Fibroblast of skin of abdomen (primary cell): ENCODE measurements at regions not wholly inside any gene's neighbourhood (a gene's known extent, or its start where the extent isn't known, plus 50 kb on each side); places are given as distances from the start of the nearest gene placed in this dataset.
"Not testable (repeated sequence)": the region's sequence is repeated elsewhere in the genome, so short reads cannot be mapped to it uniquely, and the experiment has no call there.

Source experiments
- DNase-seq: peaks from one replicate; pipeline ENCODE4 v3.0.0-alpha.2; 2013

DNA sequence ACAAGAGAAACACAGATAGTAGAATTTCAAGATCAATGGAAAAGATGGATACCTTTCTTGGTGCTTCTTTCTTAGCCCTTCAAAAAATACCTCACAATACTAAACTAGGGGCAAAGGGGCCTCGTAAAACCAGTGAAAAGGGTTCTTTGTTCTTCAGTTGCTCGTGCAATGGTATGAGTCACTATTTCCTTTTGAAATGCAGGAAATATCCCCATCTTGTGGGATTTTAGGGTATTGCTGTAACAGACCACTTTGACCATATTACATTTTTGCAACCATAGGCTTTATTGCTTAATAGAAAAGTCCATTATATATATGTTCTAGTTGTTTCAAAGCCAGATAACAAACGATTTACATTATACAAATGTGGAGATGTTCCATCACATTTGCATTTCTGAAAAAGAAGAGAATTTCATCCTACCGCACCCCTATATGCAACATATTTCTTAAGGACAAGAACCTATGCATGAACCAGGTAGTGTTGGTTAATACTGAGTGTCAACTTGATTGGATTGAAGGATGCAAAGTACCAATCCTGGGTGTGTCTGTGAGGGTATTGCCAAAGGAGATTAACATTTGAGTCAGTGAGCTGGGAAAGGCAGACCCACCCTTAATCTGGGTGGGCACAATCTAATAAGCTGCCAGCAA, 88.6 kb upstream of the PKN2 start:
- DNase-seq: peak; percentile 12

DNA sequence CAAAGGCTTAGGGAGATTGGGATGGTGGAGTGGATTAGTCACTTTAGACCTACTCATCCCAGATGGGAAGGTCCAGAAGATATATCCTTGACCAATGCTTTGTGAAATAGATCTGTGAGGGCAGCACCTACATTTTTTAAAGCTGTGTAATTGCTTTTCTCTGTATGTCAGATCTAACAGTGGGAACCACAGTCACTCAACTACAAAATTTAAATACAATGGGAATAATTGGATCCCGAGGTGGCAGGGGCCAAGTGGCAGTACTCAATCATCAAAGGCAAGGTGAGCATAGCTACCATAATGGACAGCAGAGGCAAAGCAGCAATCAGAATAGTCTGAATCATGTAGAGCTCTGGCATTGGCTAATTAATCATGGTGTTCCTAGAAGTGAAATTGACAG, 86.1 kb upstream of the PKN2 start:
- DNase-seq: not testable (repeated sequence)

DNA sequence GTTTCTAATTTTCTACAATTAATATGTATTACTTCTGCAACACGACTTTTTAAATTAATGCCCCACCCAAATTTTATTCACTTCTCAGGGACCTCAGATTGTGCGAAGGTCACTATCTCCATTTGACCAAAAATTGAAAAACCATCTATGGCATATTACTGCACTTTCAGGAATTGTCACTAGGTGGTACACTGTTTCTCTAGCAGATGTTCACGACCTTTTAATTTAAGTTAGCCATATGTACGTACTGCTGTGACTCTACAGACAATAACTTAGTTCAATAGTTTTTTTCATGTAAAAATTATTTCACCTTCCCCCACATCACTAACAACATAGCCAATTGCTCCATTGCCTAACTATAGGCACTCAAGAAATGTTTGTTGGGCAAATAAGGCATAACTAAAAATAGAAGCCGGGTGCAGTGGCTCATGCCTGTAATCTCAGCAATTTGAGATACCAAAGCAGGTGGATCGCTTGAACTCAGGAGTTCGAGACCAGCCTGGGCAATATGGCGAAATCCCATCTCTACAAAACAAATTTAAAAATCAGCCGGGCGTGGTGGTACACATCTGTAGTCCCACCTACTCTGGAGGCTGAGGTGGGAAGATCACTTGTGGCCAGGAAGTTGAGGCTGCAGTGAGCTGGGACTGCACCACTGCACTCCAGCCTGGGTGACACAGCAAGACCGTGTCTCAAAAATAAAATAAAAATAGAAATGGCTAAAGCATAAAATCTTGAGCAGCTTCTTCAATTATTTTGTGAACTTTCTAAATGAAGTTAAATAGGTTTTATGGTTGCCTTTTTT, 75.7 kb upstream of the PKN2 start:
- DNase-seq: peak; percentile 22

DNA sequence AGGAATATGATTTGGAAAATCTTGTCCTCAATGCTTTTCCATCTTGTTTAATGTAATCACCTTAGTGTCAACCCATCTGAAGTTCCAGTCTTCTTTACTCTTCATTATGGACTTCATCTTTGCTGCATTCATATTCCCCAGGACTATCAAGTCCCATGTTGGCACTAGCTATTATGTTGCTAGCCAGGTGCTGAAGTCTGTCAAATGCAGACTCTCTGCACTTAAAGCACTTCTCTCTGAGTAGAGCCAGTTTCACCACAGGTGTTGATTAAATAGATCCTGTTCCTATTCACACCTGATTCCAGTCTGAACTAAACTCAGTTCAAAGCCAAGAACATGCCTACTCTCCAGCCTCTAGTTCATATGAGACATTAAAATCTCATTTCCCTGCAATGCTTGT, 75.0 kb upstream of the PKN2 start:
- DNase-seq: no peak

DNA sequence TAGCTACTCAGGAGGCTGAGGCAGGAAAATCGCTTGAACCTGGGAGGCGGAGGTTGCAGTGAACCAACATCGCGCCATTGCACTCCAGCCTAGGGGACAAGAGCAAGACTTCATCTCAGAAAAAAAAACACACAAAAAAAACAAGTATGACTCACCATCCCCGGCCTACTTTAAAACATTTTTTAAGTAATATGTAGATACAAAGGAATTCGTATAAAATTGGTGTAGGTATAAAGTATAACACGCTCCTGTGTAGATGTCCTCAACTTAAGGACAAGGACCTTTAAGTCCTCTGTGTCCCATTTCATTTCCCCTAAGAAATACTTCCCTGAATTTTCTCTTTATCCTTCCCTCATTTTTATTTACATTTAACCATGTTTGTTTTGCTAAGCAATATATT, 73.4 kb upstream of the PKN2 start:
- no peak for DNase-seq

DNA sequence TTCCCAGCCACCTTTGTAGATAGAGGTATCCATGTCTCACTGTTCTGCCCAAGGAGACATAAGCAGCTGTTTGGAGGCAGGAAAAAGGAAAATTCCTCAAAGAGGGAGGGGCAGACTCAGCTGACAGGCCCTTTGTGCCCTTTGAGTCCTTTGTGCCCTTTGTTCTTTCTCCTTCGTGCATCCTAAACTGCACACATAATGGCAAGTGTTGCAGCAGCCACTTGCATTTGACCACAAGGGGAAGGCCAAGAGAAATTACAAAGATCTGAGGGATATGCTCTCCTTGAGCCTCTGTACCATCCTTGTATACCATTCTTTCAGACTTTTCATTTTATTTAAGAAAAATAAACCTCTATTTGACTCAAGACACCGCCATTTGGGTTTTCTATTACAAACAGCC, 71.8 kb upstream of the PKN2 start:
- DNase-seq: no peak

DNA sequence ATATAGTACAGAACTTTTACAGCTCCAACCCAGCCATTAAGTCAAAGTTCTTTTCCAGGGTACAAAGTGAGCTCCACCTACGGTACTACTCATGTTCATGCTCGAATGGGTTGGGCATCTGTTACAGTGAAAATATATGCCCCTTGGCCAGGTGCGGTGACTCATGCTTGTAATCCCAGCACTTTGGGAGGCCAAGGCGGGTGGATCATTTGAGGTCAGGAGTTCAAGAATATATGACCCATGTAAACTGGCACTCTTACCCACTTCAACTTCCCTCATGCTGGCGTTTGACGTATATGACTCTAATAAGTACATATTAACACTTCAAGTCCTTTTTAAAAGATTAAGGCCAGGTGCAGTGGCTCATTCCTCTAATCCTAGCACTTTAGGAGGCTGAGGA, 71.3 kb upstream of the PKN2 start:
- DNase-seq: no peak

DNA sequence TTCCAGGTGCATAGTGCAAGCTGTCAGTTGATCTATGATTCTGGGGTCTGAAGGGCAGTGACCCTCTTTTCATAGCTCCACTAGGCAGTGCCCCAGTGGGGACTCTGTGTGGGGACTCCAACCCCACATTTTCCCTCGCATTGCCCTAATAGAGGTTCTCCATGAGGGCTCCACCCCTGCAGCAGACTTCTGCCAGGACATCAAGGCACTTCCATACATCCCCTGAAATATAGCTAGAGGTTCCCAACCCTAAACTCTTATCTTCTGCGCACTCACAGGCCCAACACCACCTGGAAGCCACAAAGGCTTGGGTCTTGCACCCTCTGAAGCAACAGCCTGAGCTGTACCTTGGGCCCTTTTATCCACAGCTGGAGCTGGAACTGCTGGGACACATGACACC, 65.7 kb upstream of the PKN2 start:
- no peak for DNase-seq

DNA sequence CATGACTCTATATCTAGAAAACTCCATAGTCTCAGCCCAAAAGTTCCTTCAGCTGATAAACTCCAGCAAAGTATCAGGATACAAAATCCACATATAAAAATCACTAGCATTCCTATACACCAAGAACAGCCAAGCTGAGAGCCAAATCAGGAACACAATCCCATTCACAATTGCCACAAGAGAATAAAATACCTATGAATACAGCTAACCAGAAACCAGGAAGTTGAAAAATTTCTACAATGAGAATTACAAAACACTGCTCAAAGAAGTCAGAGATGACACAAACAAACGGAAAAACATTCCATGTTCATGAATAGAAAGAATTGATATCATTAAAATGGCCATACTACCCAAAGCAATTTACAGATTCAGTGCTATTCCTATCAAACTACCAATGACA, 61.0 kb upstream of the PKN2 start:
- DNase-seq: not testable (repeated sequence)
